GM12878 (cell line): ENCODE measurements at regions not wholly inside any gene's neighbourhood (a gene's known extent, or its start where the extent isn't known, plus 50 kb on each side); places are given as distances from the start of the nearest gene placed in this dataset.

Experiments used
- ATF3 ChIP-seq: IDR thresholded peaks from 2 replicates; pipeline ENCODE4 v1.6.1; 2011; ENCODE audit warnings: low read depth, mild to moderate bottlenecking, low read length, moderate library complexity, borderline replicate concordance; ENCODE audit errors: extremely low read depth
- CTCF ChIP-seq, 3 experiments: IDR thresholded peaks in 2 of 3; conservative IDR thresholded peaks in 1 of 3; 2 replicates each; pipeline ENCODE4 v1.5.1; 2011; ENCODE audit warnings: low read depth in 3 of 3, low read length in 3 of 3, mild to moderate bottlenecking in 3 of 3, control low read depth in 2 of 3, moderate library complexity in 2 of 3, inconsistent platforms in 1 of 3, mixed read lengths in 1 of 3; ENCODE audit not compliant: control insufficient read depth in 2 of 3, insufficient read depth in 1 of 3; ENCODE audit errors: extremely low read depth in 1 of 3
- E2F4 ChIP-seq: IDR thresholded peaks from 2 replicates; pipeline ENCODE4 v1.6.1; 2012; ENCODE audit warnings: low read depth, low read length, improper control_type of control experiment
- EZH2 ChIP-seq: IDR thresholded peaks from 2 replicates; pipeline ENCODE4 v1.6.1; 2012; ENCODE audit warnings: low read depth, mild to moderate bottlenecking, control low read depth, inconsistent platforms, low read length, borderline replicate concordance; ENCODE audit not compliant: control insufficient read depth
- JUND ChIP-seq: IDR thresholded peaks from 2 replicates; pipeline ENCODE4 v1.6.1; 2012; ENCODE audit warnings: low read depth, mild to moderate bottlenecking, low read length, improper control_type of control experiment, moderate library complexity
- KAT2A ChIP-seq: conservative IDR thresholded peaks from 2 replicates; pipeline ENCODE4 v1.6.1; 2011; ENCODE audit warnings: low read depth, low read length; ENCODE audit not compliant: control insufficient read depth
- MAX ChIP-seq: IDR thresholded peaks from 2 replicates; pipeline ENCODE4 v1.6.1; 2012; ENCODE audit warnings: low read depth, low read length, improper control_type of control experiment
- MYC ChIP-seq: IDR thresholded peaks from 2 replicates; pipeline ENCODE4 v1.6.1; 2011; ENCODE audit warnings: mild to moderate bottlenecking, low read length, moderate library complexity, inconsistent platforms; ENCODE audit not compliant: insufficient read depth, insufficient replicate concordance, insufficient read length, severe bottlenecking
- POLR2AphosphoS2 ChIP-seq: IDR thresholded peaks from 2 replicates; pipeline ENCODE4 v1.6.1; 2011; ENCODE audit warnings: low read depth, mild to moderate bottlenecking, low read length, improper control_type of control experiment, moderate library complexity
- POLR2AphosphoS5 ChIP-seq: IDR thresholded peaks from 2 replicates; pipeline ENCODE4 v1.6.1; 2011; ENCODE audit warnings: mild to moderate bottlenecking, low read length, inconsistent platforms
- RAD21 ChIP-seq: IDR thresholded peaks from 2 replicates; pipeline ENCODE4 v1.6.1; 2011; ENCODE audit warnings: mild to moderate bottlenecking, low read depth, low read length, moderate library complexity; ENCODE audit not compliant: insufficient read depth
- RB1 ChIP-seq: fragments of 450-650 bp; formaldehyde crosslinking; IDR thresholded peaks from 2 replicates; pipeline ENCODE4 v1.6.1; 2017; ENCODE audit warnings: mild to moderate bottlenecking, borderline replicate concordance
- SP1 ChIP-seq: IDR thresholded peaks from one replicate; pipeline ENCODE4 v1.6.1; 2011; ENCODE audit warnings: low read depth, low read length
- TCF12 ChIP-seq: IDR thresholded peaks from 2 replicates; pipeline ENCODE4 v1.6.1; 2011; ENCODE audit warnings: low read depth, mild to moderate bottlenecking, low read length

GRCh38 chr18:6465281-6465680 is 50.6 kb upstream of the L3MBTL4 start:
- TF ChIP-seq RB1 (no peak), RAD21 (no peak), ATF3 (no peak), POLR2AphosphoS5 (no peak), CTCF (IDR thresholded peaks at IDR 0.05 in 2 of 3, conservative IDR thresholded peaks at IDR 0.05 in 1 of 3; ENCODE audit: control insufficient read depth in 2 of 3, extremely low read depth in 1 of 3, insufficient read depth in 1 of 3, low read depth in 3 of 3, low read length in 3 of 3) (no peak), TCF12 (no peak), KAT2A (no peak), EZH2 (no peak), MAX (no peak), MYC (no peak), E2F4 (no peak), SP1 (no peak), JUND (no peak), POLR2AphosphoS2 (no peak)
